GM19455 (cell line): ENCODE measurements at regions not wholly inside any gene's neighbourhood (a gene's known extent, or its start where the extent isn't known, plus 50 kb on each side); places are given as distances from the start of the nearest gene placed in this dataset.

Experiments
- ATAC-seq: cut with Tn5 transposase; IDR thresholded peaks from one replicate; pipeline ENCODE4 v1.9.1; 2021; ENCODE audit not compliant: unreplicated experiment

GRCh38 chrX:39205467-39205866 is 404.2 kb downstream of the MID1IP1 start:
- ATAC-seq = no peak

GRCh38 chrX:39206399-39207145 is 405.3 kb downstream of the MID1IP1 start:
- ATAC-seq = no peak

- ATAC-seq = no peak
These were observed 410.2 kb downstream of the MID1IP1 start for GRCh38 chrX:39211501-39211900.

- no peak for ATAC-seq
These were observed 411.2 kb downstream of the MID1IP1 start for GRCh38 chrX:39212456-39212855.

- no peak for ATAC-seq
These were observed 413.3 kb downstream of the MID1IP1 start for GRCh38 chrX:39214387-39215126.

GRCh38 chrX:39220952-39221351 is 419.7 kb downstream of the MID1IP1 start:
- no peak for ATAC-seq

GRCh38 chrX:39222346-39223113 is 421.3 kb downstream of the MID1IP1 start:
- ATAC-seq = no peak

- no peak for ATAC-seq
These were observed 425.0 kb downstream of the MID1IP1 start for GRCh38 chrX:39226251-39226650.

- ATAC-seq = no peak
These were observed 426.1 kb downstream of the MID1IP1 start for GRCh38 chrX:39227371-39227770.

- no peak for ATAC-seq
These were observed 436.7 kb downstream of the MID1IP1 start for GRCh38 chrX:39238006-39238405.

GRCh38 chrX:39242187-39242586 is 440.9 kb downstream of the MID1IP1 start:
- ATAC-seq = no peak

- ATAC-seq = no peak
These were observed 442.9 kb downstream of the MID1IP1 start for GRCh38 chrX:39244147-39244546.

- no peak for ATAC-seq
These were observed 443.8 kb downstream of the MID1IP1 start for GRCh38 chrX:39245024-39245423.

GRCh38 chrX:39247536-39247935 is 446.3 kb downstream of the MID1IP1 start:
- ATAC-seq = no peak

- no peak for ATAC-seq
These were observed 447.1 kb downstream of the MID1IP1 start for GRCh38 chrX:39248330-39248729.

- ATAC-seq = no peak
These were observed 448.7 kb downstream of the MID1IP1 start for GRCh38 chrX:39249999-39250398.

GRCh38 chrX:39251995-39252394 is 450.7 kb downstream of the MID1IP1 start:
- no peak for ATAC-seq

- no peak for ATAC-seq
These were observed 452.3 kb downstream of the MID1IP1 start for GRCh38 chrX:39253551-39253950.

GRCh38 chrX:39258331-39258730 is 457.1 kb downstream of the MID1IP1 start:
- no peak for ATAC-seq

GRCh38 chrX:39260965-39261364 is 459.7 kb downstream of the MID1IP1 start:
- no peak for ATAC-seq

GRCh38 chrX:39261446-39262147 is 460.3 kb downstream of the MID1IP1 start:
- no peak for ATAC-seq
